HG03342 (cell line): ENCODE measurements at regions not wholly inside any gene's neighbourhood (a gene's known extent, or its start where the extent isn't known, plus 50 kb on each side); places are given as distances from the start of the nearest gene placed in this dataset.

Experiments
- ATAC-seq: cut with Tn5 transposase; IDR thresholded peaks from one replicate; pipeline ENCODE4 v1.9.1; 2021; ENCODE audit warnings: mild to moderate bottlenecking, moderate library complexity; ENCODE audit not compliant: unreplicated experiment

DNA sequence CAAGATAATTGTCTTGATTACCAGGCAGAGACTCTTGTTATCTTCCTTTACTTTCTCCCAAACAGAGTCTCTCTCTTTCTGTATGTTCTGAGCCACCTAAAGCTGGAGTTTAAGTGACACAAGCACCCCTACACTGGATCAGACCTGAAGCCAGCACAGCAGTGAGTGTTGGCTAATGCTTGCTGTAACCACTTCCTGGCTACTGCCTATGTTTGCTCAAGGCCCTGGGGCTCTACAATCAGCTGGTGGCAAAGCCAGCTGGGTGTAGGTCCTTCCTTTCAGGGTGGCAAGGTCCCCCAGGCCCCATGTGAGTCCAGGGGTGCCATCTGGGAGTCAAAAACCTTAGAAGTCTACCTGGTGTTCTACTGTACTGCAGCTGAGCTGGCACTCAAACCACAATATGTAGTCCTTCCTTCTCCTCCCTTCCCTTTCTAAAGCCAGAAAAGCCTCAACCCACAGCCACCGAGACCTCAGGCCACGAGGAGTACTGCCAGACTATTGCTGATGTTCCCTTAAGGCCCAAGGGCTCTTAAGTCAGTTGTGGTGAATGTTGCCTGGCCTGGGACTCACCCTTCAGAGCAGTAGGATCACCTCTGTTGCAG lies 416.3 kb downstream of the ADRA2A start:
- no peak for ATAC-seq

DNA sequence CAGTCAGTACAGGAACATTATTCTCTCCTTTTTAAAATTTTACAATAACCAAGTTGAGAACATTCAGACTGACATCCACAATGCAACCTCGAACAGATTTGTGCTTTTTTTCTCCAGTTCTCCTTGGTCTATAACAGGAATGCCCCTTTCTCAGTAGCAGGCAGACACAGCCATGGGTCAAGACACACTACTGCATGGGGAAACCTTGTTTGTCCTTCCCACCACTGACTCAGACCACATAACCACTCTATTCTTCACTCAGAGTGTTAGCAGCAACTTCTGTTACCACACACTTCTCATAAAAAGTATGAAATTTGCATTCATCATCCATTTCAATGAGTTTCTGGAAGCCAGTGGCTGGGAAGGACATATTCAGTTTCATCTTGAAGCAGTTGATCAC lies 421.7 kb downstream of the ADRA2A start:
- ATAC-seq: no peak

DNA sequence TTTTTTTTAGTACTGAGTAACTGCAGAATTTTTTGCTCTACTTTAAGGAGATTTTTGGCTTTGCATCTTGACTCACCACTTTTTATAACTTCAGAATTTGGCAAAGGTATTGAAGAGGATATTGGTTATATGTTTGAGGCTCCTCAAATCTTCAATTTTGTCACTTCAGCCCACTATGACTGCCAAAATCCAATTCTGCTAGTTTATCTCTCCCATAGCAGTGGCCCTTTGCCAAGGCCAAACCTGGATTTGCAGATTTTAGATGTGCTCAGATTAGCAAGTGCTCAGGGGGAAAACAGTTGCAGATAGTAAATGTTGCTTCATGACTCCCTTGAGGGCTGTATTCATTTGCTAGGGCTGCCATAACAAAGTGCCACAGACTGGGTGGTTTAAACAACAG lies 427.5 kb downstream of the ADRA2A start:
- ATAC-seq: no peak

DNA sequence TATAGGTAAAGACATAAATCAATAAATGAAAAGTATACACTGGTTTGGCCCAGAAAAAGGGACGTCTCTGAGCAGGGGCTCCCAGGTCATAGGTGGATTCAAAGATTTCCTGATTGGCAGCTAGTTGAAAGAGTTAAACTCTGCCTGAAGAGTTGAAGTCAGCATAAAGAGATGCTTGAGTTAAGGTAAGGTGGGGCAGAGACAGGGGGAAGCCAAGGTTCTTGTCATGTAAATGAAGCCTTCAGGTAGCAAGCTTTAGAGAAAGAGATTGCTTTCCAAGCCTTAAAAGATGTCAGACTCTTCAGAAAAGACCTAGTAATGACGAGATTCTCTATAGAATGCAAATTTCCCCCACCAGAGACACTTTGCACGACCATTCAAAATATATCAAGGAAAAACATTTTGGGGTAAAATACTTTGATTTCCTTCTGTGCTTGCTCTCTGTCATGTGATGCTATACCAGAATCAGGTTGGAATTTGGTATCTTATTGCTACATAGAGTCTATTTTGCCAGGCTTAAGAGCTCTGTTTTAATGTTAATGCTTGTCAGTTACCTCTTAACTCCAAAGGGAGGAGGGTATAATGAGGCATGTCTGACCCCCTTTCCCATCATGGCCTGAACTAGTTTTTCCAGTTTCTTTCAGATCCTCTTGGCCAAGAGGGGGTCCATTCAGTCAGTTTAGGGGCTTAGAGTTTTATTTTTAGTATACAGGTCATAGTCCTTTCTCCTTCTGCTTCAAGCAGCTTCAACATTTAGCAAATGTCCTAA lies 429.6 kb downstream of the ADRA2A start:
- ATAC-seq: no peak

DNA sequence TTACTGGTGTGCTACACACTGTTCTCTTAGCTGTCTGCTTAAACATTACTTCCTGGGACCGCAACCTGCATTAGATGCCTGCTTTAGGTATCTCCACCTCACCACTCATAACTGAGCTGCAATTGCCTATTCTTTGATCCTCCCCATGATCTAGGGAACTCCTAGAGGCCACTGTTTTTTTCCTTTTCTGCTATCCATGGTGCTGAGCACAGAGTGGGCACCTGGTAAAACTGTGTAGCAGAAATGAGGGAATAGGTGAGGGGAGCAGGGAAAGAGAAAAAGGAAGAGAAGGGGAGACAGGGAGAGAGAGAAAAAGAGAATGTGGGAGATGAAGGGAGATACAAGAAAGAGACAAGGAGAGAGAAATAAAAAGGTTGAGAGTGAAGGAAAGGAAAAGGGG lies 434.9 kb downstream of the ADRA2A start:
- ATAC-seq: no peak

DNA sequence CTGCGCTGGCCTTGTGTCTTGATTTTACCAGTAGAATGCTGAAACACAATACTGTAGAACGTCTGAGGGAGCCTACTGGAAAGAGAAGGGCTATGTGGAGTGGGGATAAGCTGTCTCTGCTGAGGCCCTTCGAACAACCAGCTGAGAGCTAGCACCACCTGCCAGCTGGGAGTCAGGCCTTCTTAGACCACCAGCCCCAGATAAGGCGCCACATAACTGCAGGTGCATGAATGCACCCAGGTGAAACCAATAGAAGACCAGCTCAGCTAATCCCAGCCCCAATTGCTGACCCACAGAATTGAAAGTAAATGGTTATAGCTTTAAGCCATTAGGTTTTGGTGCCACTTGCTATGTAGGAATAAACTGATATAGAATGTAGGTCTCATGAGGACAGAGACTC lies 438.4 kb downstream of the ADRA2A start:
- ATAC-seq: no peak

DNA sequence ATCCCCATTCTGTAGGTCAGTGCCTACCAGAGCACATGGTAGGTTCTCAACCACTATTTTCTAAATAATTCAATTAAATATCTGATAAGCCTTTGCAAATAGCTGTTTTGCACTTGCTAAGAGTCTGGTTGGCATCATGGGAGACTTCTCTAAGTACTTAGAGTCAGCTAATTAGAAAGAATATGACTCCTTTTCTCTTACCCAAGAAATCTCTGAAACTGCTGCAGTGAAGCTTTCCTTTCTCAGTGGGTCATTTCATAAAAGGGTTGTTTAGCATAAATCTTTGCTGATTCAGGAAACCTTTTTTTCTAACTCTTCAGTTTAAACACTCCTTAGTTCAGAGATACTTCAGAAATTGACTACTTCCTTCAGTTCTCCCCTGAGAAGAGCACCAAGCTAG lies 438.9 kb downstream of the ADRA2A start:
- no peak for ATAC-seq

DNA sequence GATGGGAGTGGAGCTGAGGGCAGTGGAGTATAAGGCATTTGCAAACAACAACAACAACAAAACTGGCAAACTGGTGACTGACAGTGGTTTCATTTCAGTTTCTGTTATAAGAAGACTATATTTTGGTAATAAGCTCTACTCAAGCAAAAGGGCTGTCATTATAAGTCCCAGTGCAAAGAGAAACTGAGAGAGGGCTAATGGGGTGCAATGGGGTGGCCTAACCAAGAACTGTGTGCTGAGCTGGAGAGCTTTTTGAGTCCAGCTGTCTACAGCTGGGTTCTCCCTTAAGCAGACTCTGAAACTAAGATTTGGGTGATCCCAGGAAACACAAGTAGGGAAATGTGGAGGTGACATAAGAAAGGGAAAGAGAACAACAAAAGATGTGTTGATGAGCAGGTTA lies 439.3 kb downstream of the ADRA2A start:
- no peak for ATAC-seq

DNA sequence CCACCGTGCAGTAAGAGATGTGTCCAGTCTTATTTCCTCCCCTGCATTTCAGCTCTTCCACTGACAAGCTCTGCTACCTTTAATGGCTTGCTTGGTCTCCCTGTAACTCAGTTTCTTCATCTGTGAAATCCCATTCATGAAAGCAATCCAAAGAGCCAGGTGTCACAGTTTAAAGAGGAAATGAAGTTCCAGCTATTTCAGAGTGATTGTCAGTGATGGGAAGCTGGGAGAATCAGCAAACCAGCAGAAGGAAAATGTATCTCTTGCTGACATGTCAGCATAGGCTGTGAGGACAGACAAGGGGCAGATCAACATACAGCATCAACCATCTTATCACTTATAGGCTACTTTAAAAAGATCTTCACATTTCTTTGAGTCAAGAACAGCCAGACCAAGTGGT lies 445.3 kb downstream of the ADRA2A start:
- ATAC-seq: no peak

DNA sequence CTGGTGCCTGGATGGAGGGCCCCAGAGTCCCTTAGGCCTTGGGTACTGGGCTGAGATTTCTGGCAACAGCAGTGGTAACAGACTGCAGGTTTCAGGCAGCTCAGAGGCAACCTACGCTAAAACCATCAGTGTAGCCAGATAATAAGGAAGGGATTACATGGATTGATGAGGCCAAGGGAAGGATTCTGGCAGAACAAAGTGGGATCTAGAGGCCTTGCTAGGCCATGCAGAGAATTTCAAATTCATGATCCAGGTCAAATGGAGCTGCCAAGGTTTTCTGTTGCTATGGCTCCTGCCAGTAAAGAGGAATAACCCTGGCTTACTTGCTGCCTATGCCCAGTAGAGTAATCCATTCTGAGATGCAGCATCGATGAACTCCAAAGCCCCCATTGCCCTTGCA lies 445.7 kb downstream of the ADRA2A start:
- no peak for ATAC-seq

DNA sequence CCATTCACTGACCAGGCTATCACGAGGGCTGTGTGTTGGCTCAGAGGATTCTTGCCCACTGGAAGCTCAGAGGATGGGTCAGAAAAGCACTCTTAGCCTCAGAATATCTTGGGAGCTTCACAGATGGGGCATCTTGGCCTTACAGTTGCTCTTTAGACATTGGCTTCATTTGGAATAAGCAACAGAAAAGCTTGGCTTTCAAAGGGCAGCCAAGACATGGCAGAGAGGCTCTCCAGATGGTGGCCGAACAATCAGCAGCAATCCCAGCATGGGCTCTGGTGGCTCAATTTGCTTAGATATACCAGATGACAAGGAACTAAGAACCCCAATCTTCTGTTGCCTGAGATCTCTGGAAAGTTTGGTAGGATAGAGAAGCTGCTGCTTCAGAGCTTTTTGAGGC lies 446.2 kb downstream of the ADRA2A start:
- ATAC-seq: no peak

DNA sequence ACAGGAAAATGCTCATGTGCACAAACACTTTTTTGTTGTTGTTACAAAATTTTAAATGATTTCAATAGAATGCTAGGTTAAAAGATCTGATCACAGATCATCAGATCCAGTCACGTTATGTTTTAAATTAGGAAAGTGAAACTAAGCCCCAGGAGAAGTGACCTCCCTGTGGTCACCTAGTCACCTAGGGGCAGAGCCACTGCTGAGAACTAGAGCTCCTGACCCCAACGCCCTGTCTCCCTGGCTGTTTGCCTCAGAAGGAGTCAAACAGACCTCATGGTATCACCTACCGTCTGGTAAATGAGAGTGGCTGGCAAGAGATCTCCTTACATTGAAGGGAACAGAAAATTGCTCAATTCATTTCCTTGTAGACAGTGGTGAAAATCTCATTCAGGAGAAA lies 447.3 kb downstream of the ADRA2A start:
- no peak for ATAC-seq

DNA sequence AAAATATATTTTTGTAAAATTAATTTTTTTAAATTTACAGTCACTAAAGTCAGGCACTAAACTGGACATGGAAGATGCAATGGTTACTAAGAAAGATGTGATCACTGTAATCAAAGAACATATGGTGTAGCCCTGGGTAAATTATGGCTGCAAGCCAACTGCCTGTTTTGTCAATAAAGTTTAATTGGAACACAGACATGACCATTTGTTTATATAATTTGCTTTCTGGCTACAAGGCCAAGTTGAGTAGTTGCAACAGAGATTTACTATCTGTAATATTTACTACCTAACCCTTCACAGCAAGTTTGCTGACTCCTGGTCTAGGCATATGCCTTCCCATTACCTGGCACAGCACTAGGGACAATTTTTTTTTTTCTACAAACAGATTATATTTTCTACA lies 448.9 kb downstream of the ADRA2A start:
- ATAC-seq: no peak

DNA sequence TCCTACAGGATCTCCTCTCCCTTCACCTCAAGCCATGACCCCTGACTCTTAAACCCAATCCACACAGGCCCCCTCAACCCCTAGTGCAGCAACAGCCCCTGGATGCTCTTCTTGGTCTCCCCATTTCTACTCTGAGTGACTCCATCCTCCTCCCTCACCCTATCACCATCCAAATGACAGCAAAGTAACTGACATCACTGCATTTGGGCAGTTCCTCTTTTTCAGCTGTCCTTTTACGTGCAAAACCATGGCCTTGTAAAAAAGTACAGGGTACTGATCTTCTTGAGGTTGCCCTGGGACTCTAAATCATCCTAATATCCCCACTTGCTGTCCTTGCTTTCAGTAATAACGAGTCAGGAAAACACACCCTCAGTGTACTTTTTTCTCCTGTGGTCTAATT lies 454.9 kb downstream of the ADRA2A start:
- ATAC-seq: no peak

DNA sequence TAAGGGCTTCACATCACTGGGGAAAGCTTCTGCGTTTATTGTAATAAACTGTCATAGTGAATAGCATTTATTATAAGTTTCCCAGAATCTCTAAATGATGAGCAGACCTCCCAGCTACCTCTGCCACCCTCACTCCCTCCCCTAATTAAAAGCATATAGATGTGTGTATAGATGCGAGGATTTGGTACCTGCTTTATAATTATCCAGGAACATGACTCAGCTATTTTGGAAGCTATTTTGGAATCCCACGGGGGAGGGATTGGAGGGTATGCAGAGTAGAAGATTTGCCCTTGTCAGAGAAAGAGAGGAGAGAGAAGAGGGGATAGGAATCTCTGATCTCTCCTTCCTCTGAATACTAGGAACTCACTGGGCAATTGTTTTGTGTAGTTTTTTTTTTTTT lies 455.3 kb downstream of the ADRA2A start:
- no peak for ATAC-seq

DNA sequence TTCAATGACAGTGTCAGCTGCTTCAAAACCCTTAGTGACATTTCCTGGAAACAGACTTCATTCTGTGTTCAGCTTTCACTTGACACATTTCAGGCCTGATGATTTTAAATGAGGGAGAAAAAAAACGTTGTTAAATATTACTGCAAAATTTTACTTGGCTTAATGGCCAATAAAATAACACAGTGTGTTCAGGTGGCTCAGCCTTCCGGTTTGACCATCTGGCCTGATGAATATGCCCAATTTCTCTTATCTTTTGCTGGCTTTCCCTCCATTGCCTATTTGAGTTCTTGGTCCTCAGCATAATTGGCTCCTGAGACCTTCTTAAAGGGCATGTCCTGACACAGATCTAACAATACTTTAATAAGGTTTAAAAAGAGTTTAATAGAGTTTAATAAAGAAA lies 462.4 kb downstream of the ADRA2A start:
- no peak for ATAC-seq

DNA sequence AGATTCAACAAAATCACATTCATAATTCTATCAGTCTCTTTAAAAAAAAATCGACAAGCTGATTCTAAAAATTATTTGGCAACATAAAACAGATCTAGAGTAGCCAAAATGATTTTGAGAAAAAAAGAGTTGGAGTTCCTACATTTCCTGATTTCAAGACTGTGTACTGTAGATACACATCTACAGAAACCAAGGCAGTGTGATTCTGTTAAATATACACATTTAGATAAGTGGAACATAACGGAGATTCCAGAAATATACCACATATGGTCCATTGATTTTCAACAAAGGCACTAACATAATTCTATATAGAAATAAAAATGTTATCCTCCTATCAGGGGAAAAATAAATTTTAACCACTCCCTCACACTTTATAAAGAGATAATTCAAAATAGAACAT lies 467.0 kb downstream of the ADRA2A start:
- ATAC-seq: no peak

DNA sequence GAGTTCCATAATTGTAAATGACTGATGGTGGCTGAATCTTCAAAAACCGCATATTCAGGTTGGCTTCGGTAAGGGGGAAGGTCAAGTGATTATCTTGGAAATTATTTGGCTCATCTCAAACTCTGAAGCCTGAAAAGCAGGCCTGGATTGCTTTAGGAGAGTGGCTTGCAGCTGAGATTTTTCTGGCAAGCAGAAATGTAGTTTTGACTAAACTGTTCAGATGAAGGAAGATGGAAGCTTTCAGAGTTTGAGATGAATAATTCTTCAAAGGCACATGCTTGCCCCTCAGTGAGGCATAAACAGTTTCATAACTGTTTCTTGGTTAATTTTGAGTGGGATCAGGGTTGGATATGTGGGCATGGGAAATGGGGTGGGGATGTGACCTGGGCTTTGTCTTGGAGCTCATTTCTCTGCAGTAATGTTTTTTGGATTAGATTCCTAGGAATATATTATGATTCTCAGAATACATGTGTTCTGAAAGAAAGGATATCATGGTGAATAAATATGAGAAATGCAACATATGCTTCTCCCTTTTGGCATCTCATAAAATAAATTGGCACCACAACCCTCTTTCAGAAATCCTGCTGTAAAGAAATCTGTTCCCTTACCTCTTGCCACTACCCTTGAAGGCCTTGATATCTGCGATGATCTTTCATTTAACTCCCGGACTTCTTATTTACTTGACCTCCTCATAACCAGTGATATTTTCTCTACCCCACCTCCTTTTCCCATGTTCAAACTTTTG lies 469.2 kb downstream of the ADRA2A start:
- no peak for ATAC-seq

DNA sequence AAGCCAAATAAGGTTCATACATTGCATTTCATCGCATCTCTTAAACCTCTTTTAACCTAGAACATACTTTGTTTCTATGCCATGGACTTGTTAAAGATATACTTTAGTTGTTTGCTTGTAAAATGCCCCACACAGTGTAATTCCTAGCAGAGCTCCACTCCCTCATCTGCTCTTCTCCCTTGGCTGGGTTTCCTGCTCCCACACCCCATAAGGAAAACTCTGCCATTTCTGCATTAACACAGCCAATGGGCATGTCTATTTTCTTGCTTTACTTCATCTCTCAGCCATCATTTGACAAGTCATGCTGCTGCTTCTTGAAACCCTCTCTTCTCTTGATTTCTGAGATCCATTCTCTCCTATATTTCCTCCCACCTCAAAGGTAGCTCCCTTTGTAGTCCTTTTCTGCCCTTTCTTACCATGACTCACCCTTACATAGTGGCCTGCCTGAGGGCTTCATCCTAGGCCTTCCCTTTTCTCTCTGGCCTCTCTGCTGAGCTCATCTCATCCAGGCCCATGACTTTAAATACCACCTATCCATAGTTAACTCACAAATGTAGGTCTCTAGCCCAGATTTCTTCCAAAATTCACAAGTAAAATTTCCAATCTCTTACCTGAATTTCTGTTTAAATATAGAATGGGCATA lies 471.4 kb downstream of the ADRA2A start:
- no peak for ATAC-seq

DNA sequence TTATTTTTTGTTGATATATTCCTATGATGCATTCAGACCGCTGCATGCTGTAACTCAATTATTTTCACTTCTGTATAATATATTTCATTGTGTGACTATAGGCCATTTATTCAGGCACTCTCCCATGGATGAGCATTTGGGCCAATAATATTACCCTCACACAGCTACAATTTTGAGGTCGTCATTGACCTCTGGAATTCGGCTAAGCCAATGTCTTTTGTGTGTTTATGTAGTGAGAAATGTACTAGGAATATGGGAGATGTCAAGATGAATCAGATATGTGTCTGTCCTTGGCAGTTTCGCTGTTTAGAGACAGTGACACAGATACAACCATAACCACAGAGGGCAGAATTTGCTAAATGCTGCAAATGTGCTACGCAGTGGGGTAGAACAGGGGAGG lies 474.2 kb downstream of the ADRA2A start:
- no peak for ATAC-seq

DNA sequence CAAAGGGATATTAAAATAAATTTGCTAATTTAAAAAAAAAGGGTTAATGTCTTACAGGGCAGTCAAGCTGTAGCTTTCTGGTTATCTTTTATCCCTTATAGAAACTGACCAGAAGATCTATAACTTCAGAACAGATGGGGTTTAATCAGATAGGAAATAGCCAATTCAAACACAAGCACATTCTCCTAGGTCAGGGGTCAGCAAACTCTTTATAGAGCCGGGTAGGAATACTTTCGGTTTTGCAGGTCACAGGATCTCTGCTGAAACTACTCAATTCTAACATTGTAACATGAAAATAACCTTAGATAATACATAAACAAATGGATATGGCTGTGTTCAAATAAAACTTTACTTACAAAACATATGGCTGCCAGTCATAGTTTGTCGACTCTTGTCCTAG lies 479.8 kb downstream of the ADRA2A start:
- no peak for ATAC-seq

DNA sequence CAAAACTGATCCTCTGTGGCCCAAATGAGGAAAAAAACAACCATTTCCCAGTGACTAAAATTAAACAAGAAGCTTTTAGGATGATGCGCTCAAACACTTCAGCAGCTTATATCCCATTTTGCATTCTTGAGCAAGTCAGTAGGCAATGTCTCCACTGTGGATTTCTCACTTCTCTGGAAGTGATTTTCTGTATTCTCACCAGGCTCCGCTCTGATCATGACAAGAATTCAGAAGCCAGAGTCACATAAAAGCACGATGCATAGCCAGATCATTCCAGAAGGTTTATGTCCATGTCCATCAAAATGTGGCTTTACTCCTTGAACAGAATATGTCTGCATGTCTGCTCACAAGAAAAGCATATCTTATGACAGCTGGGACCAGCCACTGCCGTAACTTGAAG lies 481.4 kb downstream of the ADRA2A start:
- ATAC-seq: no peak
